Neural progenitor cell (in vitro differentiated cells): ENCODE measurements at regions not wholly inside any gene's neighbourhood (a gene's known extent, or its start where the extent isn't known, plus 50 kb on each side); places are given as distances from the start of the nearest gene placed in this dataset.

Source experiments
- CTCF ChIP-seq: fragments of 200-600 bp; sonication (generic); IDR thresholded peaks from 2 replicates; pipeline ENCODE4 v1.5.1; 2017; ENCODE audit warnings: antibody characterized with exemption, mild to moderate bottlenecking
- EZH2 ChIP-seq: fragments of 200-600 bp; sonication (generic); IDR thresholded peaks from 2 replicates; pipeline ENCODE4 v1.6.1; 2017; ENCODE audit warnings: antibody characterized with exemption, mild to moderate bottlenecking, moderate library complexity

GRCh38 chr11:45061641-45062040 is 84.8 kb upstream of the PRDM11 start:
- TF ChIP-seq CTCF (no peak), EZH2 (no peak)
